Activated CD8-positive, alpha-beta memory T cell treated with anti-CD3 and anti-CD28 coated beads for 48 hours (primary cell): ENCODE measurements at regions not wholly inside any gene's neighbourhood (a gene's known extent, or its start where the extent isn't known, plus 50 kb on each side); places are given as distances from the start of the nearest gene placed in this dataset.
A peak's percentile ranks its signal among the peaks of the same experiment; 100 is the strongest.

ENCODE experiments used
- DNase-seq, 3 experiments: peaks; one replicate each; pipeline ENCODE4 v3.0.0-alpha.2; 2020; ENCODE audit warnings: low read depth in 2 of 3, low spot score in 2 of 3

- DNase-seq: no peak
Measured at GRCh38 chr7:155178096-155178495, 108.0 kb downstream of the HTR5A start.

GRCh38 chr7:155181768-155182167 lies 111.6 kb downstream of the HTR5A start:
- no peak for DNase-seq

- DNase-seq: no peak
Measured at GRCh38 chr7:155182406-155182970, 112.4 kb downstream of the HTR5A start.

- no peak for DNase-seq
Measured at GRCh38 chr7:155183655-155184054, 113.5 kb downstream of the HTR5A start.

GRCh38 chr7:155184923-155185322 lies 112.8 kb upstream of the INSIG1 start:
- no peak for DNase-seq

- no peak for DNase-seq
Measured at GRCh38 chr7:155187061-155187785, 110.5 kb upstream of the INSIG1 start.

- no peak for DNase-seq
Measured at GRCh38 chr7:155188357-155188756, 109.3 kb upstream of the INSIG1 start.

GRCh38 chr7:155188821-155189581 lies 108.7 kb upstream of the INSIG1 start:
- DNase-seq: no peak

- DNase-seq: no peak
Measured at GRCh38 chr7:155189590-155189989, 108.1 kb upstream of the INSIG1 start.

GRCh38 chr7:155190688-155191087 lies 107.0 kb upstream of the INSIG1 start:
- DNase-seq: peak; percentile 33 to 66 (median 57)

- DNase-seq: no peak
Measured at GRCh38 chr7:155191137-155191536, 106.5 kb upstream of the INSIG1 start.

GRCh38 chr7:155191901-155192478 lies 105.7 kb upstream of the INSIG1 start:
- no peak for DNase-seq

- no peak for DNase-seq
Measured at GRCh38 chr7:155192961-155193640, 104.6 kb upstream of the INSIG1 start.

GRCh38 chr7:155193716-155194115 lies 104.0 kb upstream of the INSIG1 start:
- DNase-seq: no peak

- DNase-seq: no peak
Measured at GRCh38 chr7:155194382-155195140, 103.1 kb upstream of the INSIG1 start.

- DNase-seq: no peak
Measured at GRCh38 chr7:155195939-155196523, 101.6 kb upstream of the INSIG1 start.

GRCh38 chr7:155198196-155198892 lies 99.3 kb upstream of the INSIG1 start:
- no peak for DNase-seq

- no peak for DNase-seq
Measured at GRCh38 chr7:155198901-155199845, 98.5 kb upstream of the INSIG1 start.
